HepG2 (cell line): ENCODE measurements at regions not wholly inside any gene's neighbourhood (a gene's known extent, or its start where the extent isn't known, plus 50 kb on each side); places are given as distances from the start of the nearest gene placed in this dataset.

Experiments used
- ATAC-seq: fragments of 200-7000 bp; cut with Tn5 transposase; 3 replicates; pipeline ENCODE4 v1.9.1; 2020; ENCODE audit warnings: mild to moderate bottlenecking, moderate library complexity
- BruUV-seq: library from RNA; stranded (reverse); fragments of 400-500 nt; replicated peaks from 2 replicates; lab custom pipeline; 2021; lab: Mats Ljungman, UMichigan
- CTCF ChIA-PET: fragments of 300-600 bp; formaldehyde crosslinking; extraction: SDS; loops from one replicate; lab custom pipeline; 2021; ENCODE audit warnings: low total read pairs, inconsistent platforms, low intra/inter-chr PET ratio; lab: Yijun Ruan, JAX
- POLR2A ChIA-PET: fragments of 350-600 bp; sonication (Branson Sonifier 250); formaldehyde crosslinking; loops from one replicate; lab custom pipeline; 2020; ENCODE audit warnings: antibody characterized with exemption, inconsistent platforms; lab: Yijun Ruan, JAX
- DNase-seq: peaks from one replicate; pipeline ENCODE4 v3.0.0-alpha.2; 2015; ENCODE audit warnings: low spot score
- FAIRE-seq: peaks from 3 replicates; lab custom pipeline; 2011; peaks lifted over from hg19 to GRCh38; lab: Jason Lieb, UNC
- H2AFZ ChIP-seq: one replicate; pipeline ENCODE4 v1.6.1; 2011; ENCODE audit warnings: low read length, inconsistent platforms
- H3K27ac ChIP-seq: fragments of 300-600 bp; 3 replicates; pipeline ENCODE4 v1.8.0; 2011; ENCODE audit warnings: mixed run types, mild to moderate bottlenecking, mixed read lengths, low read length, inconsistent platforms; ENCODE audit not compliant: insufficient read depth; ENCODE audit errors: extremely low read length
- H3K27me3 ChIP-seq, 2 experiments: fragments of 200-600 bp in 1 of 2; 2 replicates in 1 of 2; 3 replicates in 1 of 2; pipeline versions ENCODE4 v1.6.0 to v1.8.0; 2011; ENCODE audit warnings: low read length in 2 of 2, mild to moderate bottlenecking in 2 of 2, moderate library complexity in 2 of 2, inconsistent platforms in 1 of 2; ENCODE audit not compliant: insufficient read depth in 2 of 2, control insufficient read depth in 1 of 2
- H3K36me3 ChIP-seq, 2 experiments: fragments of 200-600 bp in 1 of 2; replicated peaks in 1 of 2; 2 replicates in 1 of 2; 3 replicates in 1 of 2; pipeline versions ENCODE4 v1.5.1 to v1.8.0; 2011; ENCODE audit warnings: low read length in 2 of 2, inconsistent platforms in 1 of 2; ENCODE audit not compliant: insufficient read depth in 2 of 2, control insufficient read depth in 1 of 2
- H3K4me1 ChIP-seq: 2 replicates; pipeline ENCODE4 v1.5.1; 2012; ENCODE audit warnings: low read length, inconsistent platforms; ENCODE audit not compliant: insufficient read depth
- H3K4me2 ChIP-seq: 2 replicates; pipeline ENCODE4 v1.6.0; 2011; ENCODE audit warnings: low read depth, low read length, inconsistent platforms
- H3K4me3 ChIP-seq, 3 experiments: fragments of 200-600 bp in 1 of 3; sonication (generic), shearing (Covaris generic) in 1 of 3; replicated peaks in 1 of 3; 2 replicates each; pipeline ENCODE4 v1.5.1; 2011 to 2016; ENCODE audit warnings: low read length in 3 of 3, inconsistent platforms in 2 of 3, low read depth in 2 of 3, mild to moderate bottlenecking in 2 of 3, control low read depth in 1 of 3, mixed read lengths in 1 of 3; ENCODE audit not compliant: insufficient read depth in 1 of 3
- H3K79me2 ChIP-seq: one replicate; pipeline ENCODE4 v1.6.1; 2011; ENCODE audit warnings: low read length, inconsistent platforms; ENCODE audit not compliant: insufficient read depth
- H3K9ac ChIP-seq: 2 replicates; pipeline ENCODE4 v1.6.0; 2011; ENCODE audit warnings: mild to moderate bottlenecking, low read depth, low read length, inconsistent platforms; ENCODE audit not compliant: insufficient read depth
- H3K9me3 ChIP-seq: 2 replicates; pipeline ENCODE4 v1.5.1; 2012; ENCODE audit warnings: mild to moderate bottlenecking, low read length
- H4K20me1 ChIP-seq: 2 replicates; pipeline ENCODE4 v1.6.0; 2011; ENCODE audit warnings: inconsistent platforms, mild to moderate bottlenecking, low read length, moderate library complexity; ENCODE audit not compliant: insufficient read depth
- AGO1 ChIP-seq: fragments of 200-400 bp; formaldehyde crosslinking; IDR thresholded peaks from 2 replicates; pipeline ENCODE4 v1.6.1; 2017; ENCODE audit warnings: mild to moderate bottlenecking, low read depth, low read length, moderate library complexity; ENCODE audit not compliant: poor library complexity, severe bottlenecking
- KDM6A ChIP-seq: IDR thresholded peaks from 2 replicates; pipeline ENCODE4 v1.6.1; 2016; ENCODE audit warnings: low read depth
- KLF13 ChIP-seq: sonication (generic); formaldehyde crosslinking; IDR thresholded peaks from 2 replicates; pipeline ENCODE4 v1.4.0; 2020; ENCODE audit warnings: mild to moderate bottlenecking, missing genetic modification reagents
- MAFF ChIP-seq: IDR thresholded peaks from 2 replicates; pipeline ENCODE4 v1.6.1; 2011; ENCODE audit warnings: low read depth, low read length, improper control_type of control experiment
- MAFK ChIP-seq, 2 experiments: IDR thresholded peaks in 1 of 2; conservative IDR thresholded peaks in 1 of 2; 2 replicates each; pipeline ENCODE4 v1.6.1; 2011; ENCODE audit warnings: improper control_type of control experiment in 2 of 2, low read length in 2 of 2
- PITX1 ChIP-seq: sonication (generic); formaldehyde crosslinking; IDR thresholded peaks from 2 replicates; pipeline ENCODE4 v1.5.1; 2020; ENCODE audit warnings: mild to moderate bottlenecking, missing genetic modification reagents
- PRMT3 ChIP-seq: sonication (generic); formaldehyde crosslinking; IDR thresholded peaks from 2 replicates; pipeline ENCODE4 v1.8.1; 2022; ENCODE audit warnings: low read depth, mild to moderate bottlenecking, moderate library complexity, missing genetic modification reagents, borderline replicate concordance
- PTBP1 ChIP-seq: fragments of 200-400 bp; formaldehyde crosslinking; IDR thresholded peaks from 2 replicates; pipeline ENCODE4 v1.6.1; 2018; ENCODE audit warnings: low read length, low read depth; ENCODE audit not compliant: poor library complexity, severe bottlenecking
- ZNF546 ChIP-seq: sonication (generic); formaldehyde crosslinking; conservative IDR thresholded peaks from 2 replicates; pipeline ENCODE4 v1.8.1; 2023; ENCODE audit warnings: mild to moderate bottlenecking, missing genetic modification reagents
- WGBS: methylation state at CpG from one replicate; pipeline ENCODE4 v1.1.6; 2017; ENCODE audit warnings: low lambda C conversion rate; 5-methylcytosine and 5-hydroxymethylcytosine counted together
- in situ Hi-C: cut with HindIII; loops from 2 replicates; pipeline ENCODE4 v1.10.0; 2017; ENCODE audit warnings: low pct_unique_long_range_greater_than_20kb; ENCODE audit not compliant: extremely low pct_ligation_motif_present
- intact Hi-C: fragments of 100-400 bp; cut with micrococcal nuclease; formaldehyde crosslinking; loops from one replicate; pipeline ENCODE4 v1.10.0; 2022; ENCODE audit not compliant: unreplicated experiment
- TF ChIP-seq, protein P1 (sequence below): sonication (generic); formaldehyde crosslinking; IDR thresholded peaks from 2 replicates; pipeline ENCODE4 v1.9.0; 2021; ENCODE audit warnings: missing genetic modification reagents, borderline replicate concordance
- TF ChIP-seq, protein P2 (sequence below): sonication (generic); formaldehyde crosslinking; IDR thresholded peaks from 2 replicates; pipeline ENCODE4 v1.8.0; 2022; ENCODE audit warnings: low read depth, missing genetic modification reagents

DNA sequence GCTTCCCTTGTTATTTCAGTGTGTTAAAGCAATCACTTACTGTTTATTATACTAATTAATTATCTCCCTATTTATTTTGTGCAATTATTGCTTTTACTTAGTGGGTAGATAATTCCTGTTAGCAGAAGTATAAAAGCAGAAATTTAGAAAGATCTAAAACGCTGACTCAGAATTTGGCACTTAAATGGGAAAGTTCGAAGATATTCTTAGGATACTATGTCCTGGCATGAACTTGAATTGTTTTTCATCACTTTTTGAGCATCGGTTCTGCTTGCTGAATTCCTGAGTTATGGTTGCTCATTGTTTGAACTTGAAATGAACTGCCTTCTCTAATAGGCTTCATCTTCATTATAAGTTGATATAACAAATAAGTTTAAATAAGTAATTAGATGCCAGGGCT is 325.4 kb downstream of the JRKL start:
- under 1% methylated on average over 3 of the region's 3 CpGs for WGBS
- ATAC-seq, result no peak

DNA sequence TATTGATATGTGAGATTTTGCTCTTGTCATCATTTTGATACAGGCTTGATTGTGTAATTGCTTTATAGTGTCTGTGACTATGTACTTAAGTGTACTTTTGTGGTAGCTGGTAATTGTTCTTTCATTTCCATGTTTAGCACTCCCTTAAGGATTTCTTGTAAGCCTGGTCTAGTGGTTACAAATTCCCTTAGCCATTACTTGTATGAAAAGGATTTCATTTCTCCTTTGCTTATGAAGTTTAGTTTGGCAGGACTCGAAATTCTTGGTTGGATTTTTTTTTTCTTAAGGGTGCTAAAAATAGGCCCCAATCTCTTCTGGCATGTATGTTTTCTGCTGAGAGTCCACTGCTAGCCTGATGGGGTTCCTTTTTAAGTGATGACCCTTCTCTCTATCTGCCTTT is 346.8 kb downstream of the JRKL start:
- TF ChIP-seq, protein P1, sequence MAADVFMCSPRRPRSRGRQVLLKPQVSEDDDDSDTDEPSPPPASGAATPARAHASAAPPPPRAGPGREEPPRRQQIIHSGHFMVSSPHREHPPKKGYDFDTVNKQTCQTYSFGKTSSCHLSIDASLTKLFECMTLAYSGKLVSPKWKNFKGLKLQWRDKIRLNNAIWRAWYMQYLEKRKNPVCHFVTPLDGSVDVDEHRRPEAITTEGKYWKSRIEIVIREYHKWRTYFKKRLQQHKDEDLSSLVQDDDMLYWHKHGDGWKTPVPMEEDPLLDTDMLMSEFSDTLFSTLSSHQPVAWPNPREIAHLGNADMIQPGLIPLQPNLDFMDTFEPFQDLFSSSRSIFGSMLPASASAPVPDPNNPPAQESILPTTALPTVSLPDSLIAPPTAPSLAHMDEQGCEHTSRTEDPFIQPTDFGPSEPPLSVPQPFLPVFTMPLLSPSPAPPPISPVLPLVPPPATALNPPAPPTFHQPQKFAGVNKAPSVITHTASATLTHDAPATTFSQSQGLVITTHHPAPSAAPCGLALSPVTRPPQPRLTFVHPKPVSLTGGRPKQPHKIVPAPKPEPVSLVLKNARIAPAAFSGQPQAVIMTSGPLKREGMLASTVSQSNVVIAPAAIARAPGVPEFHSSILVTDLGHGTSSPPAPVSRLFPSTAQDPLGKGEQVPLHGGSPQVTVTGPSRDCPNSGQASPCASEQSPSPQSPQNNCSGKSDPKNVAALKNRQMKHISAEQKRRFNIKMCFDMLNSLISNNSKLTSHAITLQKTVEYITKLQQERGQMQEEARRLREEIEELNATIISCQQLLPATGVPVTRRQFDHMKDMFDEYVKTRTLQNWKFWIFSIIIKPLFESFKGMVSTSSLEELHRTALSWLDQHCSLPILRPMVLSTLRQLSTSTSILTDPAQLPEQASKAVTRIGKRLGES, result no peak
- TF ChIP-seq, protein P2, sequence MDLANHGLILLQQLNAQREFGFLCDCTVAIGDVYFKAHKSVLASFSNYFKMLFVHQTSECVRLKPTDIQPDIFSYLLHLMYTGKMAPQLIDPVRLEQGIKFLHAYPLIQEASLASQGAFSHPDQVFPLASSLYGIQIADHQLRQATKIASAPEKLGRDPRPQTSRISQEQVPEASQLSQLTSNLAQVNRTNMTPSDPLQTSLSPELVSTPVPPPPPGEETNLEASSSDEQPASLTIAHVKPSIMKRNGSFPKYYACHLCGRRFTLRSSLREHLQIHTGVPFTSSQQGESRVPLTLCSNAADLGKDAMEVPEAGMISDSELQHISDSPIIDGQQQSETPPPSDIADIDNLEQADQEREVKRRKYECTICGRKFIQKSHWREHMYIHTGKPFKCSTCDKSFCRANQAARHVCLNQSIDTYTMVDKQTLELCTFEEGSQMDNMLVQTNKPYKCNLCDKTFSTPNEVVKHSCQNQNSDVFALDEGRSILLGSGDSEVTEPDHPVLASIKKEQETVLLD (CRISPR knock-in tag), result no peak
- TF ChIP-seq KLF13 (CRISPR knock-in tag) (no peak), PTBP1 (no peak), AGO1 (no peak), KDM6A (CRISPR knock-in tag) (no peak), PITX1 (CRISPR knock-in tag) (no peak), ZNF546 (CRISPR knock-in tag) (no peak)
- BruUV-seq, result no TSS peak
- Histone ChIP-seq H3K79me2 (no peaks in the 10 kb centered on the region), H3K9me3 (no peaks in the 10 kb centered on the region), H3K27ac (no peak overlapping the region), H3K27me3 (no peaks in the 10 kb centered on the region), H2AFZ (no peak overlapping the region), H4K20me1 (no peaks in the 10 kb centered on the region), H3K9ac (no peak overlapping the region), H3K4me2 (no peak overlapping the region), H3K4me3 (no peak overlapping the region), H3K4me1 (no peaks in the 10 kb centered on the region), H3K36me3 (no peaks in the 10 kb centered on the region)
- in situ Hi-C loops (no loop called here), intact Hi-C loops (no loop called here)
- CTCF ChIA-PET, result no interaction called here
- DNase-seq (no peak), ATAC-seq (no peak), FAIRE-seq (no peak)
- POLR2A ChIA-PET, result no interaction called here
- WGBS, result 0% methylated on average over 1 of the region's 1 CpG

More for the DNA sequence above, 325.4 kb downstream of the JRKL start:
- Histone ChIP-seq H2AFZ (no peak overlapping the region), H4K20me1 (no peaks in the 10 kb centered on the region; the same call in 1 of the 2 replicates), H3K4me1 (no peaks in the 10 kb centered on the region), H3K79me2 (no peaks in the 10 kb centered on the region), H3K36me3 (no peaks in the 10 kb centered on the region), H3K9ac (no peak overlapping the region), H3K9me3 (no peaks in the 10 kb centered on the region), H3K27me3 (no peaks in the 10 kb centered on the region), H3K4me3 (no peak overlapping the region), H3K4me2 (no peak overlapping the region), H3K27ac (no peak overlapping the region)
- ChIA-PET CTCF (no interaction called here), POLR2A (no interaction called here)
- TF ChIP-seq MAFK (conservative IDR thresholded peaks at IDR 0.05 in 1 of 2, IDR thresholded peaks at IDR 0.05 in 1 of 2; ENCODE audit: low read length in 2 of 2) (peak; percentile 47 to 80; a peak in 2 of 4 replicates), PRMT3 (no peak), MAFF (peak; percentile 59)
- intact Hi-C loops (no loop called here), in situ Hi-C loops (no loop called here)
- DNase-seq (no peak), FAIRE-seq (no peak)
- BruUV-seq, result no TSS peak
